Esophagus squamous epithelium (tissue), 4 donors: ENCODE measurements at regions not wholly inside any gene's neighbourhood (a gene's known extent, or its start where the extent isn't known, plus 50 kb on each side); places are given as distances from the start of the nearest gene placed in this dataset.

Experiments used
- POLR2A ChIP-seq, 4 donors: fragments of 450-650 bp; IDR thresholded peaks; one replicate each; pipeline ENCODE4 v1.6.1; 2017; ENCODE audit warnings: antibody characterized with exemption in 4 of 4, mild to moderate bottlenecking in 4 of 4, moderate library complexity in 3 of 4
- TF ChIP-seq, protein P1 (sequence below), 6 experiments: fragments of 450-650 bp in 4 of 6; fragments of 200-600 bp in 2 of 6; sonication (generic) in 2 of 6; IDR thresholded peaks; one replicate each; pipeline ENCODE4 v1.5.1; 2016 to 2019; ENCODE audit warnings: antibody characterized with exemption in 6 of 6, mild to moderate bottlenecking in 4 of 6, moderate library complexity in 4 of 6

- TF ChIP-seq, protein P1, sequence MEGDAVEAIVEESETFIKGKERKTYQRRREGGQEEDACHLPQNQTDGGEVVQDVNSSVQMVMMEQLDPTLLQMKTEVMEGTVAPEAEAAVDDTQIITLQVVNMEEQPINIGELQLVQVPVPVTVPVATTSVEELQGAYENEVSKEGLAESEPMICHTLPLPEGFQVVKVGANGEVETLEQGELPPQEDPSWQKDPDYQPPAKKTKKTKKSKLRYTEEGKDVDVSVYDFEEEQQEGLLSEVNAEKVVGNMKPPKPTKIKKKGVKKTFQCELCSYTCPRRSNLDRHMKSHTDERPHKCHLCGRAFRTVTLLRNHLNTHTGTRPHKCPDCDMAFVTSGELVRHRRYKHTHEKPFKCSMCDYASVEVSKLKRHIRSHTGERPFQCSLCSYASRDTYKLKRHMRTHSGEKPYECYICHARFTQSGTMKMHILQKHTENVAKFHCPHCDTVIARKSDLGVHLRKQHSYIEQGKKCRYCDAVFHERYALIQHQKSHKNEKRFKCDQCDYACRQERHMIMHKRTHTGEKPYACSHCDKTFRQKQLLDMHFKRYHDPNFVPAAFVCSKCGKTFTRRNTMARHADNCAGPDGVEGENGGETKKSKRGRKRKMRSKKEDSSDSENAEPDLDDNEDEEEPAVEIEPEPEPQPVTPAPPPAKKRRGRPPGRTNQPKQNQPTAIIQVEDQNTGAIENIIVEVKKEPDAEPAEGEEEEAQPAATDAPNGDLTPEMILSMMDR (IDR thresholded peaks at IDR 0.05): no peak
- TF ChIP-seq POLR2A (IDR thresholded peaks at IDR 0.05): no peak
Measured at GRCh38 chr11:133697603-133698180, 147.6 kb downstream of the SPATA19 start.
